GM10266 (cell line): ENCODE measurements at regions not wholly inside any gene's neighbourhood (a gene's known extent, or its start where the extent isn't known, plus 50 kb on each side); places are given as distances from the start of the nearest gene placed in this dataset.

Experiments
- DNase-seq: peaks from one replicate; pipeline ENCODE4 v3.0.0; 2012; ENCODE audit errors: extremely low spot score
- TF ChIP-seq, protein P1 (sequence below): IDR thresholded peaks from 2 replicates; pipeline ENCODE4 v1.5.1; 2012; ENCODE audit warnings: mild to moderate bottlenecking, low read depth; ENCODE audit not compliant: control insufficient read depth, insufficient read depth; ENCODE audit errors: missing control alignments

DNA sequence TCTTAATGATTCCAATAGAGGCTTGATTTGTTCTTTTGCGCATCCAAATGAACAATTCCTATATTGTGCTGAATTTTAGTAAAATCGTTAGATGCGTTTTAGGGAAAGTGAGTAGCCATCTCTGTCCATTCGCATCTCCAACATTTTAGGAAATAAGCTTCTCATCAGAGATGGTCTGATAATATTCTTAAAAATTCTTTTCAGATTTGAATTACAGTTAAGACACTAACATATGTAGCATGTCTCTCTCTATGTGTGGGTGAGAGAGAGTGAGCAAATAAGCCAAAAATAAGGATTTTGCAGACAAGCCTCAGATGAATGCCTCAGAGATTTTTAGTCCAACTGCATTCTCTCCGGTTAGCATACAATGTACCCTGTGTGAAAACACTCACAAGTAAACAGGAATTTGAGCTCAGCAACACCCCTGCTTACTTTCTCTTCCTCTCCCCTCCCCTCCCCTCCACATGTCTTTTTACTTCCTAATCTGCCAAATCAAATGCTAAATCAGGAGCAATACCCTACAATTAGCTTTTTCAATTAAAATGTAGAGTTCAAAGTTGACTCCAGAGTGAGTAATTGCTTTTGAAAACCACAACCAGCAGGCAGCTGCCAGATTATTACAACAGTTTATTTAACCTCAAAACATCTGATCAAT lies 354.4 kb downstream of the CRPPA start:
- TF ChIP-seq, protein P1, sequence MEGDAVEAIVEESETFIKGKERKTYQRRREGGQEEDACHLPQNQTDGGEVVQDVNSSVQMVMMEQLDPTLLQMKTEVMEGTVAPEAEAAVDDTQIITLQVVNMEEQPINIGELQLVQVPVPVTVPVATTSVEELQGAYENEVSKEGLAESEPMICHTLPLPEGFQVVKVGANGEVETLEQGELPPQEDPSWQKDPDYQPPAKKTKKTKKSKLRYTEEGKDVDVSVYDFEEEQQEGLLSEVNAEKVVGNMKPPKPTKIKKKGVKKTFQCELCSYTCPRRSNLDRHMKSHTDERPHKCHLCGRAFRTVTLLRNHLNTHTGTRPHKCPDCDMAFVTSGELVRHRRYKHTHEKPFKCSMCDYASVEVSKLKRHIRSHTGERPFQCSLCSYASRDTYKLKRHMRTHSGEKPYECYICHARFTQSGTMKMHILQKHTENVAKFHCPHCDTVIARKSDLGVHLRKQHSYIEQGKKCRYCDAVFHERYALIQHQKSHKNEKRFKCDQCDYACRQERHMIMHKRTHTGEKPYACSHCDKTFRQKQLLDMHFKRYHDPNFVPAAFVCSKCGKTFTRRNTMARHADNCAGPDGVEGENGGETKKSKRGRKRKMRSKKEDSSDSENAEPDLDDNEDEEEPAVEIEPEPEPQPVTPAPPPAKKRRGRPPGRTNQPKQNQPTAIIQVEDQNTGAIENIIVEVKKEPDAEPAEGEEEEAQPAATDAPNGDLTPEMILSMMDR = no peak
- DNase-seq = no peak

DNA sequence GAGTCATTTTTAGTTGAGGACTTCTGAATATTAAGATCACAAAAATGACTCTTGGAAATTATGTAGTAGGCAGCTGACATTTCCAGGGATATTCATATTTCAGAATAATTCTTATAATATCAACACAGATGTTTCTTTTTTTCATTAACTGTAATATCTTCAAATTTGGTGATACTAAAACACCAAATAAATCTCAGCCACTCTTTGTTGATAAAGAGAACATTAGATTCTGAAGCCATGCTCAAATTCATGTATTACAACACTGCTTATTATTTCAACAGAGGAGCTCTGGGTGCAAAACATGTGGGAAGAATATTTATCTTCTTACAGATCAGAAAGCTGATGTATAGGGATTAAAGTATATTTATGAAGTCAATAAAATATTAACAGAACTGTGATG lies 355.4 kb downstream of the CRPPA start:
- TF ChIP-seq, protein P1 = no peak
- no peak for DNase-seq

DNA sequence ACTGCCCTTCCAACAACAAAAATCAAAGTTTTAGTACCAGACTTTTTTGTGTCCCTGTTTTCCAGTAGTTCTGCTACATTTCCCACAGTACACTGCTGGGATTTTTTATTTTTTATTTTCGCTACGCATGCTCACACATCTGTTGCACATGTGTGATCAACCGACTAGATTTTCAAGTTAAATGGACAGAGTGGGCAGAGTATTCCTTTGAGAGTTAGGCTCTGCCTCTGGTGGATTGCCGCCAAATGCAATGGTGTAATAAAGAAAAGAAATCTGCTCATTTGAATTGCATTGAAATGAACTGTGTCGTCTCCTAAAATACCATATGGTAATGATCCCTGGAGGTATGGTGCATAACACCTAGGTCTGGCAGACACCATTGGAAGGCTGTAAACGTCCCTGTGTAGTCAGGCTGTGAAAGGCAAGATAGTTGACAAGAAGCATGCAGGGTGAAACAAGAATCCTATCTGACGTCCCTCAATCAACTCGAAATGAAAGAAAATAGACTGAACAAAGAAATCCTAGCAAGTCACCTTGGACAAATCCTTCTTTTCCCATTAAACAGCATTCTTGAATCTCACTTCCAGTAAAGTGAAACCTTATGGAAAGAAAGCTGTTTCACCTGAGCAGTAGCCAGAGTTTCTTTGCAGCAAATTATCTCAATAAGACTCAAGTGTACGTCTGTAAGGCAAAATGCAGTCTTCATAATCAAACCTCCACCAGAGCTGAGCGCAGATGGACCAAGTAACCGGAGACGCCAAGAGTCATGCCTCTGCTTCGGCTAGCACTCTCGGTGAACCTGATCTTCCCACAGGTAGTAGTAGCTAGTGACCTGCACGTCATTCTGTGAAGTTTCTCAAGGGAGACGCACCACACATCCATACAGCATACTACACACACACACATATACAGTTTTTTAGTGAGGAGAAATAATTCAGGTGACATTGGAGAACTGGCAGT lies 357.3 kb downstream of the CRPPA start:
- no peak for DNase-seq
- TF ChIP-seq, protein P1 = no peak

DNA sequence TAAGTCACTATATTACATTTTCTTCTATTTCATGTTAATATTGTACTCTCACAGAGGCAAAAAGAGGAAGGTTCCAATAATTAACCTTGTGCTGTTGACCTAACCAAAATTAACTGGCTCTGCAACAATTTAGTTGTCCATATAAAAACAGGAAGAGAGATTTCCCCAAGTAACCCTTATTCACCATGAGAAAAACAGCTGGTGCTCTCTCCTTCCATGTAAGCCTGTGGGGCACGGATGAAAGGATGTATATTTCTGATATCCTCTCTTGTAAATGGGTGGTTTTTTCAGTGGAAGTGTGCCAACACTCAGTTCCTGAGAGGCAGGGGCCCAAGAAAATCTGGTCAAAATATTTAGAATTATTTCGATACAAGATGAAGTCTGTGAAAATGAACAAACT lies 358.1 kb downstream of the CRPPA start:
- DNase-seq = no peak
- TF ChIP-seq, protein P1 = no peak

DNA sequence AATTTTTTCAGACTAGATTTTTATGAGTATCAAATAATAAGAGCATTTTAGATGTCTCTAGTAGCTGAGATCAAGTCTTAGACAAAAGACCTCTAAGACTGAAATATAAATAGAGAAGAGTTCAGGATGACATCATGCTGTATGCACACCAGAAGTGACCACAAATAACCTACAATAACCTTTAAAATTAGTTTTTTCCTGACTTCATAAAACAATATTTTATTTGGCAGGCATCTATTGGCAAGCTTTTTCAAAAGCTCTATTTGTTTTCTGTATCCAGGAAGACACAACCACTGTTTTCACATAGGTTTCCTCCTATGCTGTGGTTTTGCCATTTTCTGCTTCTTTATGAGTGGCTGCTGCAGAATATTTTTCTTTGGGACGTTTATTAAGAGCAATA lies 359.1 kb downstream of the CRPPA start:
- DNase-seq = no peak
- TF ChIP-seq, protein P1 = no peak

DNA sequence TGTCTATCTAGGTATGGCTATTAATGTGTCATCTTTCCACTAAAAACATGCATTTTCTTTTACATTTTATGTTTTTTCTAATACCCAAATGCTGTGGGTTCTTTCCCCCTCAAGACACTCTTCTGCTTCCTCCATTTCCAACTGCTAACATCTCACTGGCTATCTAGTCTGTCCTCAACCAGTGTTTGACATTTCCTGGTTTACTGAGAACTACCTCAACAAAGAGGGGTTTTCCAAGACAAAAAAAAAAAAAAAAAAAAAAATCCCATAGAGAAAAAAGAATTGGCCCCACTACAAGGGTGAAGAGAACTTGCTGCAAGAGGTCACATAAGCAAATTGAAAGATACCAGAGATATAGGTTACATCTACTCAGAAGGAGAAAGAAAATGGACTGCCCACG lies 359.7 kb downstream of the CRPPA start:
- no peak for DNase-seq
- TF ChIP-seq, protein P1 = no peak

DNA sequence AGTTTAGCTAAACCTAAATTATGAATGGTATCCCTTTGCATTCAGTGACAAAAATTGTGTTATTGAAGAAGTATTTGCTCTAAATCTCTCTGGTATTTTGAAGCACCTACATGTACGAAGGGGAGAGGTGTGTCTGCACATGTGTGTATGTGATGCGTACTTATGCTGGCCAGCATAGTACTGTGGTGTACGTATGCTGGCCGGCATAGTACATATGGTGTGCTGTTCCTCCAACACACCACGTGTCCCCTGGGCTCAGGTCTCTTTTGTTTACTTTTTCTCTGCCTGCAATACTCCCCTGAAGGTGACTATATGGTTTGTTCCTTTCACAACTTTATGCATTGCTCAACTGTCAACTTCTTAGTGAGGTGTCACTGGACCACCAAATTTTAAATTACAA lies 360.3 kb downstream of the CRPPA start:
- no peak for DNase-seq
- TF ChIP-seq, protein P1 = no peak
